HAP-1 (cell line): ENCODE measurements at regions not wholly inside any gene's neighbourhood (a gene's known extent, or its start where the extent isn't known, plus 50 kb on each side); places are given as distances from the start of the nearest gene placed in this dataset.
"Not testable (repeated sequence)": the region's sequence is repeated elsewhere in the genome, so short reads cannot be mapped to it uniquely, and the experiment has no call there.

ENCODE experiments used
- DNase-seq, 2 experiments: peaks; one replicate each; pipeline ENCODE4 v3.0.0-alpha.2; 2016 to 2020; ENCODE audit warnings: low spot score in 2 of 2
- H3K27me3 ChIP-seq: fragments of 250-450 bp; sonication (Bioruptor Pico); 2 replicates; pipeline ENCODE4 v1.5.1; 2020; ENCODE audit warnings: low read depth, mild to moderate bottlenecking, moderate library complexity
- H3K36me3 ChIP-seq: fragments of 250-450 bp; sonication (Bioruptor Pico); replicated peaks from 2 replicates; pipeline ENCODE4 v1.5.1; 2020; ENCODE audit warnings: mild to moderate bottlenecking
- H3K4me1 ChIP-seq: fragments of 250-450 bp; sonication (Bioruptor Pico); 2 replicates; pipeline ENCODE4 v1.5.1; 2020; ENCODE audit warnings: mild to moderate bottlenecking
- H3K4me3 ChIP-seq: fragments of 250-450 bp; sonication (Bioruptor Pico); 2 replicates; pipeline ENCODE4 v1.5.1; 2020; ENCODE audit warnings: mild to moderate bottlenecking, moderate library complexity
- H3K9me3 ChIP-seq: fragments of 250-450 bp; sonication (Bioruptor Pico); 2 replicates; pipeline ENCODE4 v1.5.1; 2020; ENCODE audit warnings: mild to moderate bottlenecking, moderate library complexity
- in situ Hi-C: fragments of 300-500 bp; cut with MboI; formaldehyde crosslinking; loops from 3 replicates; pipeline ENCODE4 v1.14.3; 2020; ENCODE audit warnings: low sequenced_read_pairs, inconsistent platforms, mixed read lengths

GRCh38 chr11:67940440-67940839 is 63.5 kb downstream of the UNC93B1 start:
- H3K36me3 ChIP-seq, H3K4me1 ChIP-seq, H3K4me3 ChIP-seq, H3K27me3 ChIP-seq, DNase-seq, in situ Hi-C loops, H3K9me3 ChIP-seq: not testable (repeated sequence)

- H3K9me3 ChIP-seq, H3K4me3 ChIP-seq, in situ Hi-C loops, DNase-seq, H3K4me1 ChIP-seq, H3K27me3 ChIP-seq, H3K36me3 ChIP-seq: not testable (repeated sequence)
Measured at GRCh38 chr11:67938964-67939363, 64.9 kb downstream of the UNC93B1 start.

- H3K4me3 ChIP-seq, H3K27me3 ChIP-seq, H3K4me1 ChIP-seq, H3K36me3 ChIP-seq, H3K9me3 ChIP-seq, in situ Hi-C loops, DNase-seq: not testable (repeated sequence)
Measured at GRCh38 chr11:67938371-67938770, 65.5 kb downstream of the UNC93B1 start.

- H3K9me3 ChIP-seq, H3K4me3 ChIP-seq, in situ Hi-C loops, H3K4me1 ChIP-seq, DNase-seq, H3K27me3 ChIP-seq, H3K36me3 ChIP-seq: not testable (repeated sequence)
Measured at GRCh38 chr11:67923565-67923964, 80.3 kb downstream of the UNC93B1 start.

- H3K27me3 ChIP-seq, H3K4me1 ChIP-seq, H3K36me3 ChIP-seq, in situ Hi-C loops, H3K9me3 ChIP-seq, H3K4me3 ChIP-seq, DNase-seq: not testable (repeated sequence)
Measured at GRCh38 chr11:67920546-67920945, 83.4 kb downstream of the UNC93B1 start.

- H3K9me3 ChIP-seq, H3K4me3 ChIP-seq, in situ Hi-C loops, H3K4me1 ChIP-seq, H3K27me3 ChIP-seq, H3K36me3 ChIP-seq, DNase-seq: not testable (repeated sequence)
Measured at GRCh38 chr11:67912184-67912583, 91.7 kb downstream of the UNC93B1 start.

GRCh38 chr11:67911211-67911610 is 92.7 kb downstream of the UNC93B1 start:
- H3K36me3 ChIP-seq, H3K27me3 ChIP-seq, H3K4me3 ChIP-seq, H3K9me3 ChIP-seq, in situ Hi-C loops, H3K4me1 ChIP-seq, DNase-seq: not testable (repeated sequence)

GRCh38 chr11:67910803-67911202 is 93.1 kb downstream of the UNC93B1 start:
- DNase-seq, H3K27me3 ChIP-seq, H3K4me3 ChIP-seq, H3K9me3 ChIP-seq, in situ Hi-C loops, H3K36me3 ChIP-seq, H3K4me1 ChIP-seq: not testable (repeated sequence)

GRCh38 chr11:67906969-67907368 is 96.9 kb downstream of the UNC93B1 start:
- in situ Hi-C loops, H3K9me3 ChIP-seq, H3K4me1 ChIP-seq, H3K4me3 ChIP-seq, DNase-seq, H3K36me3 ChIP-seq, H3K27me3 ChIP-seq: not testable (repeated sequence)

GRCh38 chr11:67899462-67899861 is 104.4 kb downstream of the UNC93B1 start:
- H3K4me3 ChIP-seq, in situ Hi-C loops, DNase-seq: not testable (repeated sequence)

GRCh38 chr11:67893487-67893886 is 110.4 kb downstream of the UNC93B1 start:
- H3K4me3 ChIP-seq, H3K9me3 ChIP-seq, DNase-seq, H3K27me3 ChIP-seq, in situ Hi-C loops, H3K4me1 ChIP-seq, H3K36me3 ChIP-seq: not testable (repeated sequence)

More at GRCh38 chr11:67899462-67899861, 104.4 kb downstream of the UNC93B1 start:
- not testable (repeated sequence) for H3K36me3 ChIP-seq, H3K9me3 ChIP-seq, H3K4me1 ChIP-seq, H3K27me3 ChIP-seq

- DNase-seq, H3K9me3 ChIP-seq, H3K4me3 ChIP-seq, H3K4me1 ChIP-seq, in situ Hi-C loops, H3K27me3 ChIP-seq, H3K36me3 ChIP-seq: not testable (repeated sequence)
Measured at GRCh38 chr11:67889646-67890045, 114.3 kb downstream of the UNC93B1 start.

- H3K4me3 ChIP-seq, H3K36me3 ChIP-seq, DNase-seq, H3K9me3 ChIP-seq, in situ Hi-C loops, H3K27me3 ChIP-seq: not testable (repeated sequence)
- H3K4me1 ChIP-seq, result peaks cover 16% of the 10 kb centered on the region
Measured at GRCh38 chr11:67888056-67888455, 115.8 kb downstream of the UNC93B1 start.

- H3K9me3 ChIP-seq, H3K4me3 ChIP-seq, H3K36me3 ChIP-seq, H3K27me3 ChIP-seq, DNase-seq, in situ Hi-C loops: not testable (repeated sequence)
- H3K4me1 ChIP-seq, result peaks cover 16% of the 10 kb centered on the region
Measured at GRCh38 chr11:67886672-67887071, 117.2 kb downstream of the UNC93B1 start.

GRCh38 chr11:67886207-67886606 is 117.7 kb downstream of the UNC93B1 start:
- H3K4me1 ChIP-seq, result peaks cover 16% of the 10 kb centered on the region
- DNase-seq, H3K4me3 ChIP-seq, in situ Hi-C loops, H3K36me3 ChIP-seq, H3K9me3 ChIP-seq, H3K27me3 ChIP-seq: not testable (repeated sequence)
